ENCODE measurements at regions not wholly inside any gene's neighbourhood (a gene's known extent, or its start where the extent isn't known, plus 50 kb on each side); places are given as distances from the start of the nearest gene placed in this dataset.

GRCh38 chr7:46208635-46209525 is 287.8 kb upstream of the IGFBP3 start:
- intact Hi-C loops (cut with DNase I), result no loop called here
- Histone ChIP-seq H3K4me3 (no peak overlapping the region), H3K36me3 (no peaks in the 10 kb centered on the region), H3K9me3 (no peaks in the 10 kb centered on the region), H3K27ac (no peak overlapping the region), H3K27me3 (no peaks in the 10 kb centered on the region), H3K4me1 (no peaks in the 10 kb centered on the region)
- TF ChIP-seq CTCF (IDR thresholded peaks at IDR 0.05), result no peak
- no peak for DNase-seq (ENCODE audit: low spot score in 2 of 2)

GRCh38 chr7:46207931-46208634 is 287.0 kb upstream of the IGFBP3 start:
- Histone ChIP-seq H3K27ac (no peak overlapping the region), H3K4me3 (no peak overlapping the region), H3K4me1 (no peaks in the 10 kb centered on the region), H3K9me3 (no peaks in the 10 kb centered on the region), H3K36me3 (no peaks in the 10 kb centered on the region), H3K27me3 (no peaks in the 10 kb centered on the region)
- no peak for DNase-seq (ENCODE audit: low spot score in 2 of 2)
- no peak for TF ChIP-seq CTCF (IDR thresholded peaks at IDR 0.05)
- intact Hi-C loops (cut with DNase I), result no loop called here

- Histone ChIP-seq H3K9me3 (no peaks in the 10 kb centered on the region), H3K27me3 (no peaks in the 10 kb centered on the region), H3K27ac (no peak overlapping the region), H3K36me3 (no peaks in the 10 kb centered on the region), H3K4me1 (no peaks in the 10 kb centered on the region), H3K4me3 (no peak overlapping the region)
- no peak for DNase-seq (ENCODE audit: low spot score in 2 of 2)
- intact Hi-C loops (cut with DNase I), result no loop called here
- no peak for TF ChIP-seq CTCF (IDR thresholded peaks at IDR 0.05)
Measured at GRCh38 chr7:46206476-46207060, 285.5 kb upstream of the IGFBP3 start.

GRCh38 chr7:46205478-46205877 is 284.4 kb upstream of the IGFBP3 start:
- Histone ChIP-seq H3K9me3 (no peaks in the 10 kb centered on the region), H3K27me3 (no peaks in the 10 kb centered on the region), H3K27ac (no peak overlapping the region), H3K4me1 (no peaks in the 10 kb centered on the region), H3K36me3 (no peaks in the 10 kb centered on the region), H3K4me3 (no peak overlapping the region)
- no peak for TF ChIP-seq CTCF (IDR thresholded peaks at IDR 0.05)
- intact Hi-C loops (cut with DNase I), result no loop called here
- DNase-seq (ENCODE audit: low spot score in 2 of 2), result no peak

- intact Hi-C loops (cut with DNase I), result no loop called here
- H3K9me3 ChIP-seq, result no peaks in the 10 kb centered on the region
- no peak for TF ChIP-seq CTCF (IDR thresholded peaks at IDR 0.05)
Measured at GRCh38 chr7:46203926-46204325, 282.9 kb upstream of the IGFBP3 start.

More at GRCh38 chr7:46203926-46204325, 282.9 kb upstream of the IGFBP3 start:
- DNase-seq (ENCODE audit: low spot score in 2 of 2), result no peak
- Histone ChIP-seq H3K27me3 (no peaks in the 10 kb centered on the region), H3K36me3 (no peaks in the 10 kb centered on the region), H3K4me1 (no peaks in the 10 kb centered on the region), H3K4me3 (no peak overlapping the region), H3K27ac (no peak overlapping the region)

All from ascending aorta (tissue), 2 donors.